Nephron progenitor cell (in vitro differentiated cells): ENCODE measurements at regions not wholly inside any gene's neighbourhood (a gene's known extent, or its start where the extent isn't known, plus 50 kb on each side); places are given as distances from the start of the nearest gene placed in this dataset.

Experiments used
- DNase-seq: peaks from one replicate; pipeline ENCODE4 v3.0.0; 2021
- H3K27ac Mint-ChIP-seq: 2 replicates; pipeline ENCODE4 v1.8.0; 2021; ENCODE audit warnings: mild to moderate bottlenecking, moderate library complexity, mixed read lengths
- H3K27me3 Mint-ChIP-seq: 2 replicates; pipeline ENCODE4 v1.8.0; 2021; ENCODE audit warnings: mild to moderate bottlenecking, low read depth, mixed read lengths; ENCODE audit not compliant: poor library complexity
- H3K36me3 Mint-ChIP-seq: 2 replicates; pipeline ENCODE4 v1.8.0; 2021; ENCODE audit warnings: low read depth, mixed read lengths
- H3K4me1 Mint-ChIP-seq: 2 replicates; pipeline ENCODE4 v1.8.0; 2021; ENCODE audit warnings: mixed read lengths
- H3K4me3 Mint-ChIP-seq: 2 replicates; pipeline ENCODE4 v1.8.0; 2021; ENCODE audit warnings: mild to moderate bottlenecking, moderate library complexity, mixed read lengths
- H3K9me3 Mint-ChIP-seq: 2 replicates; pipeline ENCODE4 v1.8.0; 2021; ENCODE audit warnings: mild to moderate bottlenecking, moderate library complexity, mixed read lengths
- CTCF ChIP-seq: fragments of 200-600 bp; sonication (generic); IDR thresholded peaks from 2 replicates; pipeline ENCODE4 v1.5.0; 2021; ENCODE audit warnings: antibody characterized with exemption

- H3K4me3 Mint-ChIP-seq, result no peak overlapping the region
- no peak for DNase-seq
- peaks cover 17% of the 10 kb centered on the region for H3K4me1 Mint-ChIP-seq
Measured at GRCh38 chr6:144714021-144714712, 429.0 kb downstream of the UTRN start.

GRCh38 chr6:144715344-144715743, 430.2 kb downstream of the UTRN start:
- Mint-ChIP-seq H3K27me3 (peaks cover 3% of the 10 kb centered on the region), H3K27ac (peak overlapping the region; percentile 83), H3K9me3 (no peaks in the 10 kb centered on the region), H3K36me3 (no peaks in the 10 kb centered on the region), H3K4me1 (peaks cover 27% of the 10 kb centered on the region), H3K4me3 (no peak overlapping the region)
- DNase-seq, result no peak
- TF ChIP-seq CTCF, result no peak

More at GRCh38 chr6:144714021-144714712, 429.0 kb downstream of the UTRN start:
- Mint-ChIP-seq H3K27me3 (peaks cover 3% of the 10 kb centered on the region), H3K36me3 (peaks cover 4% of the 10 kb centered on the region), H3K27ac (no peak overlapping the region), H3K9me3 (no peaks in the 10 kb centered on the region)
- no peak for TF ChIP-seq CTCF

DNA sequence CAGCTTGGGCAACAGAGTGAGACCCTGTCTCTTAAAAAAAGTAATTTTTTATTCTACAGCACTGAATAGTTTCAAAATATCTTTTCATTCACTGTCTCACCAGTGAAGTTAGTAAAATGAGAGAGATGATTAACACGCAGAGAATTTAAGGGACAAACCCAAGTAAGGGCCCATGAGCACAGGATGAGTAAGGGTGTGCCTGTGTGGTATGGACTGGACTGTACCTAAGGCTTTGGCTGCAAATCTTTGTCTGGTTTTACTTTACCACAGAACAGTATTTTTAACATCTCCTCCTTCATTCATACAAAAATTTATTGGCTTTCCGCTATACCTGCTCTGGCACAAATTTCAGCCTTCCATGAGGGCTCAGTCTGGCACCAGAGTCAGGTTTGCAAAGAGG, 433.3 kb downstream of the UTRN start:
- peaks cover 2% of the 10 kb centered on the region for H3K9me3 Mint-ChIP-seq
- peaks cover 2% of the 10 kb centered on the region for H3K36me3 Mint-ChIP-seq
- no peak for DNase-seq
- H3K4me3 Mint-ChIP-seq, result no peak overlapping the region
- H3K27ac Mint-ChIP-seq, result no peak overlapping the region
- TF ChIP-seq CTCF, result no peak
- H3K27me3 Mint-ChIP-seq, result peaks cover 3% of the 10 kb centered on the region
- H3K4me1 Mint-ChIP-seq, result peaks cover 28% of the 10 kb centered on the region

- H3K9me3 Mint-ChIP-seq, result peaks cover 9% of the 10 kb centered on the region
- DNase-seq, result no peak
- no peak overlapping the region for H3K4me3 Mint-ChIP-seq
- no peak for TF ChIP-seq CTCF
- peaks cover 9% of the 10 kb centered on the region for H3K36me3 Mint-ChIP-seq
- peaks cover 26% of the 10 kb centered on the region for H3K4me1 Mint-ChIP-seq
- no peaks in the 10 kb centered on the region for H3K27me3 Mint-ChIP-seq
- H3K27ac Mint-ChIP-seq, result no peak overlapping the region
Measured at GRCh38 chr6:144721232-144721631, 436.1 kb downstream of the UTRN start.

- TF ChIP-seq CTCF, result no peak
- peaks cover 9% of the 10 kb centered on the region for H3K36me3 Mint-ChIP-seq
- H3K4me3 Mint-ChIP-seq, result no peak overlapping the region
- peaks cover 9% of the 10 kb centered on the region for H3K9me3 Mint-ChIP-seq
- no peak overlapping the region for H3K27ac Mint-ChIP-seq
- H3K27me3 Mint-ChIP-seq, result no peaks in the 10 kb centered on the region
- H3K4me1 Mint-ChIP-seq, result peaks cover 36% of the 10 kb centered on the region
- no peak for DNase-seq
Measured at GRCh38 chr6:144722154-144722737, 437.1 kb downstream of the UTRN start.

DNA sequence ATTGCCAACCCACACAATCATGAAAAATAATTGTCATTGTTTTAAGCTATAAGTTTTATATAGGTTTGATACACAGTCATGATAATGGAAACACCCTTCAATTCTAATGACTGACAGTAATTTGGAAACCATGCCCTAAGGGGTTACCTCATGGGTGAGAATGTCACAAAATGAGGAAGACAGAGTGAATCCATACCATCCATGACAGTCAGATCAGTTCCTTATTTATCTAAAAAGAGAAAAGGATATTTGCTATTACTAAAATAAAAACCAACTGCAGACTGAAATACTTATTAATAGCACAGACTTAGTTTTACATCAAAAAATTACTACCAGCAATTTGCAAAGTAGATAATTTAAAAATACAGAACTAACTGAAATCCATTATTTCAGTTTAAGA, 437.8 kb downstream of the UTRN start:
- peaks cover 9% of the 10 kb centered on the region for H3K9me3 Mint-ChIP-seq
- no peak for DNase-seq
- peaks cover 38% of the 10 kb centered on the region for H3K4me1 Mint-ChIP-seq
- no peak overlapping the region for H3K4me3 Mint-ChIP-seq
- H3K27me3 Mint-ChIP-seq, result no peaks in the 10 kb centered on the region
- H3K27ac Mint-ChIP-seq, result no peak overlapping the region
- TF ChIP-seq CTCF, result no peak
- peaks cover 9% of the 10 kb centered on the region for H3K36me3 Mint-ChIP-seq
